Activated CD4-positive, alpha-beta T cell treated with anti-CD3 and anti-CD28 coated beads, Interleukin-2, amount 10 ng/mL, durations not matched to agents 7 days and 5 days (primary cell): ENCODE measurements at regions not wholly inside any gene's neighbourhood (a gene's known extent, or its start where the extent isn't known, plus 50 kb on each side); places are given as distances from the start of the nearest gene placed in this dataset.

Experiments used
- CTCF ChIA-PET: fragments of 350-600 bp; sonication (Branson Sonifier 250); formaldehyde crosslinking; loops from one replicate; lab custom pipeline; 2021; ENCODE audit warnings: antibody characterized with exemption; lab: Charles Lee
- POLR2A ChIA-PET: fragments of 350-600 bp; sonication (Branson Sonifier 250); formaldehyde crosslinking; loops from one replicate; lab custom pipeline; 2021; ENCODE audit warnings: antibody characterized with exemption; lab: Charles Lee
- DNase-seq: peaks from one replicate; pipeline ENCODE4 v3.0.0-alpha.2; 2020
- H3K27ac Mint-ChIP-seq: one replicate; pipeline ENCODE4 v1.8.0; 2021; ENCODE audit warnings: mild to moderate bottlenecking, moderate library complexity, mixed read lengths
- H3K27me3 Mint-ChIP-seq: one replicate; pipeline ENCODE4 v1.8.0; 2021; ENCODE audit warnings: mixed read lengths
- H3K36me3 Mint-ChIP-seq: one replicate; pipeline ENCODE4 v1.8.0; 2021; ENCODE audit warnings: low read depth, mixed read lengths
- H3K4me1 Mint-ChIP-seq: one replicate; pipeline ENCODE4 v1.8.0; 2021; ENCODE audit warnings: mixed read lengths
- H3K4me3 Mint-ChIP-seq: one replicate; pipeline ENCODE4 v1.8.0; 2021; ENCODE audit warnings: mild to moderate bottlenecking, moderate library complexity, mixed read lengths
- H3K9me3 Mint-ChIP-seq: one replicate; pipeline ENCODE4 v1.8.0; 2021; ENCODE audit warnings: mixed read lengths

DNA sequence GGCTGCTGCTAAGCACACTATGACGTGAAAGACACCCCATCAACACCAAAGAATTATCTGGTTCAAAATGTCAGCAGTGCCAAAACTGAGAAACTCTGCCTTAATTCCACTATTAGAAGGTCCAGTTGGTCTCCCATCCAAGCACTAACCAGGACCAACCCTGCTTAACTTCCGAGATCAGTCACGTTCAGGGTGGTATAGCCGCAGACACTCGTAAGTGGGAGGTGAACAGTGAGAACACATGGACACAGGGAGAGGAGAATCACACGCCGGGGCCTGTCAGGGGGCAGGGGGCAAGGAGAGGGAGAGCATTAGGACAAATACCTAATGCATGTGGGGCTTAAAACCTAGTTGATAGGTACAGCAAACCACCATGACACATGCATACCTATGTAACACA, 83.4 kb downstream of the C13orf42 start:
- Mint-ChIP-seq H3K36me3 (no peaks in the 10 kb centered on the region), H3K4me3 (no peak overlapping the region), H3K4me1 (no peaks in the 10 kb centered on the region), H3K27me3 (peaks cover 3% of the 10 kb centered on the region), H3K9me3 (peaks cover 4% of the 10 kb centered on the region), H3K27ac (no peak overlapping the region)
- CTCF ChIA-PET, result no interaction called here
- POLR2A ChIA-PET, result no interaction called here
- no peak for DNase-seq

DNA sequence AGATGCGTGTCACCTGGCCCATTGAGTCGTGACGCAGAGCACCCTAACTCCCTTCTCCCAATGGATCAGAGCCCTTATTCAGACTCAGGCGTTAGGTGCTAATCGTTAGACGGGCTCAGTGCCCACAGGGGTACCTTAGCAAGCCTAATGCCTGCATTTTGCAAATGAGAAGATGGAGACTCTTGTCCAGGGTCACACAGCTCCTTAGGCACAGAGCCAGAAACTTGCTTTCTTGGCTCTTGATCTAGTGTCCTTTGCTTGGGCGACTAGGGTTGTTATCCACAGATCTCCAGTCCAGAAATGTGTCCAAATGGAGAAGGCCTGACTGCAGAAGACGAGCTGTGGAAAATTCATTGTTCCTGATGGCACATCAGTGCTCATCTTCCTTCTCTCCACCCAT, 85.1 kb downstream of the C13orf42 start:
- Mint-ChIP-seq H3K4me1 (no peaks in the 10 kb centered on the region), H3K4me3 (no peak overlapping the region), H3K9me3 (peaks cover 4% of the 10 kb centered on the region), H3K27ac (no peak overlapping the region), H3K27me3 (peaks cover 10% of the 10 kb centered on the region), H3K36me3 (no peaks in the 10 kb centered on the region)
- ChIA-PET CTCF (interaction anchor here (1.5 to 1.6 kb wide), 2 partner anchors 10 to 16 kb away, joined by 3 to 4 read pairs; no protein-coding TSS in a partner anchor), POLR2A (no interaction called here)
- no peak for DNase-seq

DNA sequence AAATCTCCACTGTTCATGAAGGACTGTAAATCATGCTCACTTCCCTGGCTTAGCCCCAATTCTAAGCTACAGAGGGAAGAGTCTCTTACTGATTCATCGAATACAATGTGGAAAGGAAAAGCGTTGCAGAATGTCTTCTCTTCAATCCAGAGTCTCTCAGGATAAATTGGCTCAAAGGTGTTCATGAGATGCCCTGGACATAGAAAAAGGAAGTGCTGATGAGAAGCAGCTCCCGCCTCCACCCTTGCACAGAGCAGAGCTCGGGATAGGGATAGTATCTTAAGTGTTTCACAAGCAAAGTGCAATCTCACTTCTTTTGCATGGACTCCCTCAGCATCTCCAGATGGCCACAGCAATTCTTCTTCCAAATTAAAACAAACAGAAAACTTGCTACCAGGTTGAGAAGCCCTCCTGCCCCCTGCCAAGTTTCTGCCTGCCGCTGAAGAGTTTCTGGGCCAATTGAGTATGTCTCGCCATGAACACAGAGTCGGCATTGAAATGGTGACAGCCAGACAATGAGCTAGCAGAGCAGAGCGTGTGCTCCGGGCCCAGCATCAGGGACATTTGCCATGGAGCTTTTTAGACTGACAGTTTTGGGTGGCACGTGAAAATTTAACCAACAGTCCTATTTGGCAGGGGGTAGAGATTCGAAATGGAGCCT, 85.7 kb downstream of the C13orf42 start:
- no peak overlapping the region for H3K27ac Mint-ChIP-seq
- ChIA-PET POLR2A (no interaction called here), CTCF (interaction anchor here (1.1 to 1.6 kb wide), 3 partner anchors 9 to 22 kb away, joined by 3 to 4 read pairs (median 3); no protein-coding TSS in a partner anchor)
- no peaks in the 10 kb centered on the region for H3K4me1 Mint-ChIP-seq
- peaks cover 4% of the 10 kb centered on the region for H3K9me3 Mint-ChIP-seq
- no peak for DNase-seq
- H3K4me3 Mint-ChIP-seq, result no peak overlapping the region
- H3K27me3 Mint-ChIP-seq, result peaks cover 14% of the 10 kb centered on the region
- H3K36me3 Mint-ChIP-seq, result no peaks in the 10 kb centered on the region

DNA sequence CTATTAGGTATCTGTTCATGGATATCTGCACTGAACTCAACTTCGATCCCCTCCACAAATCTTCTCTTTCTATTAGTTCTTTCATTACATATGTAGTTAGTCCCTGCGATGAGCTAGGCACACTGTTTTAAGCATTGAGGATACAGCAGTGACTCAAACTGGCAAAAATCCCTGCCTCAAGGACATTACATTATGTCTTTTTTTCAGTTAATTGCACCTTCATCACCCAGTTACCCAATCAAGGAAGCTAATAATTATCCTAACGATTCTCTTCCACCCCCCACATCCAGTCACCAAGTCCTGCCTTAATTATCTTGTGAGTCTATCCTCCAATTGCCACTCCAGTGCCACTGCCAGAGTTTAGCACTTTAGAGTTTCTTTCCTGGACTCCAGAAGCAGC, 89.3 kb downstream of the C13orf42 start:
- Mint-ChIP-seq H3K9me3 (peaks cover 4% of the 10 kb centered on the region), H3K4me3 (no peak overlapping the region), H3K27ac (no peak overlapping the region), H3K36me3 (no peaks in the 10 kb centered on the region), H3K4me1 (no peaks in the 10 kb centered on the region), H3K27me3 (peaks cover 14% of the 10 kb centered on the region)
- DNase-seq, result no peak
- ChIA-PET POLR2A (no interaction called here), CTCF (interaction anchor here (1.6 kb wide), 1 partner anchor 10 kb away, joined by 5 read pairs; no protein-coding TSS in a partner anchor)

DNA sequence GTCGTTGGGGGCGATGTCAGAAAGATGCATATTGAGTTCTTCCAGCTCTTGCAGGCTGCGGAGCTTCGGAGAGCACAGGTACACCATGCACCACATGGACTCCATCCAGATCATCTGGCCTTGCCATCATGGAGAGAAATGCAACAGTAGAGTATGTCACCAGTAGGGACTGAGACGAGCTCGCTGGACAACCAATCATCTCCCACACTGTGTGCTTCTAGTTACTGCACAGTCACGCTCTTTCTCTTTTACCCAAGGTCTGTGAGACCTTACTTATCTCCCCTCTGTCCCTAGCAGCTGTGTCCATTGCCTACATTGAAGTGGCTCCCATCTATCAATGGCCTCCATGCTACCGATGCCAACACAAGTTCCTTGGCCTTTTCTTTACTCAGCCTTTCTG, 90.5 kb downstream of the C13orf42 start:
- Mint-ChIP-seq H3K9me3 (peaks cover 4% of the 10 kb centered on the region), H3K27ac (no peak overlapping the region), H3K36me3 (no peaks in the 10 kb centered on the region), H3K27me3 (peaks cover 14% of the 10 kb centered on the region), H3K4me1 (no peaks in the 10 kb centered on the region), H3K4me3 (no peak overlapping the region)
- ChIA-PET POLR2A (no interaction called here), CTCF (interaction anchor here (1.1 kb wide), 1 partner anchor 8 kb away, joined by 5 read pairs; no protein-coding TSS in a partner anchor)
- no peak for DNase-seq

DNA sequence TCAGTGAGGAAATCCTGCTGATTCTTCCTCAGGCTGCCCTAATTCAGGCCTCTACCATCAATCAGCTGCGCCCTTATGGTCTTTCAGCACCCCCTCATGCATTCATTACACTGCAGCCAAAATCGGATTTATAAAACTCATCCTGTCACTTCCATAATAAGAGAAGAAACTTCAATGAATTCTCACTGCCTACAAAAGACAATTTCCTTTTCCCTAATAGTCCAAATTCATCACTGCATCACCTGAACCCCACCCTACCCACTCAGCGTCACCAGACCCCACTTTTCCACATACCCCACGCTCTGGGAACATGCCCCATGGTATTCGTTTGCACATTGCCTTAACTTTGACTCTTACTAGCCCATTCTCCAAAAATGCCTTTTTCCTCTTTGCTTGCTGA, 92.0 kb downstream of the C13orf42 start:
- CTCF ChIA-PET, result no interaction called here
- Mint-ChIP-seq H3K9me3 (peaks cover 3% of the 10 kb centered on the region), H3K4me3 (no peak overlapping the region), H3K36me3 (no peaks in the 10 kb centered on the region), H3K27ac (no peak overlapping the region), H3K4me1 (no peaks in the 10 kb centered on the region), H3K27me3 (peaks cover 12% of the 10 kb centered on the region)
- POLR2A ChIA-PET, result no interaction called here
- DNase-seq, result no peak

DNA sequence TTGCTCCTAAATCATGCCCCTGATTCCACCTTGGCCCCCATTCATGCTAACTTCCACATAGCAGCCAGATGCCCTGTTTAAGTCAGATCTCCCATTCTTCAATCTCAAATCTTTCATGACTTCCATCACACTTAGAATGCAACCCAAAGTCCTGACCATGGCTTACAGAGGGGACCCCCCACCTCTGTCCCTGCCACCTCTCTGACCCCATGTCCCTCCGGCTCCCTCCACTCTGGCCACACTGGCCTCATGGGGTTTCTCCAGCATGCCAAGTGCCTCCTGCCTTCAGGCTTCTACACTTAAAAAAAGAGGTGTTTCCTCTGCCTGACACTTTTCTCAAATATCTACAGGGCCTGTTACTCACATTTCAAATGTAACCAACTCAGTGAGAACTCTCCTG, 93.6 kb downstream of the C13orf42 start:
- POLR2A ChIA-PET, result no interaction called here
- H3K36me3 Mint-ChIP-seq, result no peaks in the 10 kb centered on the region
- no peak overlapping the region for H3K27ac Mint-ChIP-seq
- H3K9me3 Mint-ChIP-seq, result peaks cover 4% of the 10 kb centered on the region
- H3K4me1 Mint-ChIP-seq, result no peaks in the 10 kb centered on the region
- CTCF ChIA-PET, result no interaction called here
- peaks cover 17% of the 10 kb centered on the region for H3K27me3 Mint-ChIP-seq
- no peak overlapping the region for H3K4me3 Mint-ChIP-seq
- DNase-seq, result no peak

DNA sequence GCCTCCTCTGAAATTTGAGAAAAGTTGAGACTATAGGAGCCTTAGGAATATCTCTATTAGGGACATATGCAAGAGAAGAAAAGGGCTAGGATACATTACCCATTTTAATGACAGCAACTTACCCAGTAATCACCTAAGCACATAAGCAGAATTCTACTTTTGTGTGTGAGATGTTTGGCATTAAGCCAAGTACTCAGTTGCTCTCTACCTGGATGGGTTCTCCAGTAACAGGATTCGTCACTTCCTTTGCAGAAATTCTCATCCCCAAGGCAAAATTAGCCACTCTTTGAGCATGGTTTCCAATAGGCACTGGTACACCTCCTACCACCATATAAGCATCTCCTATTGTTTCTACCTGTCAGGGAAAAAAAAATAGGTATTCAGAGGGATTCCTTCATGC, 95.1 kb downstream of the C13orf42 start:
- POLR2A ChIA-PET, result no interaction called here
- CTCF ChIA-PET, result interaction anchor here (0.9 to 1.1 kb wide), 2 partner anchors 10 to 20 kb away, joined by 3 to 4 read pairs; no protein-coding TSS in a partner anchor
- H3K27ac Mint-ChIP-seq, result no peak overlapping the region
- no peaks in the 10 kb centered on the region for H3K36me3 Mint-ChIP-seq
- DNase-seq, result no peak
- H3K27me3 Mint-ChIP-seq, result peaks cover 9% of the 10 kb centered on the region
- no peaks in the 10 kb centered on the region for H3K4me1 Mint-ChIP-seq
- H3K9me3 Mint-ChIP-seq, result peaks cover 4% of the 10 kb centered on the region
- H3K4me3 Mint-ChIP-seq, result no peak overlapping the region

DNA sequence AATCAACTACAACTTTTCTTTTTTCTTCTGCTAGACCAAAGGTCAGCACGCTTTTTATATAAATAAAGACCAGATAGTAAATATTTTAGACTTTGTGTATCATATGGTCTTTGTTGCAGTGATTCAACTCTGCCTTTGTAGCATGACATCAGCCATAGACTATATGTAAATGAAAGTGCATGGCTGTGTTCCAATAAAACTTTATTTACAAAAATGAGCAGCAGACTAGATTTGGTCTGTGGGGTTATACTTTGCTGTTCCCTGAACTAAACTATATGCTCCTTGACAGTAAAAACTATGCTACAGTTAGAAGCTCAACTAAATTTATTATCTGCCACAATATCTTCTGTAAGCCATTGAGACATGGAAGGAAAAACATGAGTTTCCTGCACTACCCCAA, 100.0 kb downstream of the RNASEH2B start:
- H3K36me3 Mint-ChIP-seq, result no peaks in the 10 kb centered on the region
- peaks cover 4% of the 10 kb centered on the region for H3K9me3 Mint-ChIP-seq
- ChIA-PET CTCF (interaction anchor here (1.2 kb wide), 1 partner anchor 15 kb away, joined by 3 read pairs; no protein-coding TSS in a partner anchor), POLR2A (no interaction called here)
- peaks cover 7% of the 10 kb centered on the region for H3K27me3 Mint-ChIP-seq
- H3K4me1 Mint-ChIP-seq, result no peaks in the 10 kb centered on the region
- no peak overlapping the region for H3K27ac Mint-ChIP-seq
- no peak for DNase-seq
- H3K4me3 Mint-ChIP-seq, result no peak overlapping the region

DNA sequence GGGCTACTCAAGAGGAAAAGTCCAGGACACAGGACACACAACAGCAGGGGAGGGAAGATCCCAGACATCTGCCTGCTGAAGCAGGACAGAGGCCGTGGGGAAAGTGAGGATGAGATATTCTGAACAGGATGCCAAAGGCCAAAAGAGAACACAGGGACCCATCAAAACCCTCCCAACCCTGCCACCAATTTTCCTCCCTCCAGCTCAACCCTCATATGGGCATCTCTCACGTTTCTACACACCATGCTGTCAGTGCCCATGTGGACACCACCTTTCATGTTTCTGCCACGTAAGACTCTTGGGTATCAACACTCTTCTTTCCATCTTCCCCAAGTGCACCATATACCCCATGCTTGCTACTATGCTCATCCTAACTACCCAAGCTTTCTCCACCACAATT, 97.6 kb downstream of the RNASEH2B start:
- Mint-ChIP-seq H3K4me1 (no peaks in the 10 kb centered on the region), H3K27me3 (peaks cover 9% of the 10 kb centered on the region), H3K4me3 (no peak overlapping the region), H3K27ac (no peak overlapping the region), H3K9me3 (no peaks in the 10 kb centered on the region), H3K36me3 (no peaks in the 10 kb centered on the region)
- CTCF ChIA-PET, result no interaction called here
- POLR2A ChIA-PET, result no interaction called here
- no peak for DNase-seq

DNA sequence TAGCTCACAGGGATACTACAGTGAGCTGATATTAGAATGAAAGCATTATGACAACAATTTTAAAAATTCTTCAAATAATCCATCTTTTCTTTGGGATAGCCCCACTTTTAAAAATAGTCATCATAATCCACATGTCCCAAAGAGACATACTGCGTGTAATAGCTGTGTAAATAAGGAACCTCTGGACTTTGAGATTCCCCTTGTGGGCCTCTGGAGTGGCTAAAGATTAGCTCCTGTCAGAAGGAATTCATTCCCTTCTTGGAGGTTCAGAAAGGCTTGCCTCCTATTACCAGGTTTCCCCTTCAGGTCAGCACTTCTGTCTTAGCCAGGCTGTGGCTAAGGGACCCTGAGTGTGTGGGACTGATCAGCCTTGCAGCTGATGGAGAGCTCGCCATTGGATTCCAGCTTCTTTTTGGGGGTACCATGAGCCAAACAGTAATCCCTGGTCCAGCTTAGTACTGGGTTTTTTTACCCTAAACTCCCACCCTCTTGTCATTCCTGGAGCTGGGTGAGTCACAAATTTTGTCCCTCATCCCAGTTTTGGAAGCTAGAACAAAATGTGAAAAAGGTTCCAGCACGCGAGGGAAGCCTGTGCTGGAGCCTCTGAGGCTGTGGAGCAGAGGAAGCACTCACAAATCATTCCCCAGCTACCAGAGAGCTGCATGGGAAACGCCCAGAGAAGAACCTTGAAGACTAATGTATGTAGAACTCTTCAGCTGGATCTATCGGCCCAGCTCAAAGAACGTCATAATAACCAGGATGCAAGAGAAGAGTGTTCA, 96.7 kb downstream of the RNASEH2B start:
- CTCF ChIA-PET, result interaction anchor here (1.0 kb wide), 1 partner anchor 38 kb away, joined by 4 read pairs; no protein-coding TSS in a partner anchor
- POLR2A ChIA-PET, result no interaction called here
- Mint-ChIP-seq H3K27me3 (peaks cover 9% of the 10 kb centered on the region), H3K9me3 (no peaks in the 10 kb centered on the region), H3K36me3 (no peaks in the 10 kb centered on the region), H3K4me1 (no peaks in the 10 kb centered on the region), H3K4me3 (no peak overlapping the region), H3K27ac (no peak overlapping the region)
- no peak for DNase-seq
